GM19240 (cell line): ENCODE measurements at regions not wholly inside any gene's neighbourhood (a gene's known extent, or its start where the extent isn't known, plus 50 kb on each side); places are given as distances from the start of the nearest gene placed in this dataset.

Experiments
- DNase-seq: peaks from one replicate; pipeline ENCODE4 v3.0.0; 2011; ENCODE audit warnings: low spot score; ENCODE audit not compliant: insufficient read length

- DNase-seq, result no peak
Observed at GRCh38 chr9:108290839-108291585, 564.8 kb downstream of the ACTL7B start.

GRCh38 chr9:108286638-108287206 lies 569.1 kb downstream of the ACTL7B start:
- no peak for DNase-seq

DNA sequence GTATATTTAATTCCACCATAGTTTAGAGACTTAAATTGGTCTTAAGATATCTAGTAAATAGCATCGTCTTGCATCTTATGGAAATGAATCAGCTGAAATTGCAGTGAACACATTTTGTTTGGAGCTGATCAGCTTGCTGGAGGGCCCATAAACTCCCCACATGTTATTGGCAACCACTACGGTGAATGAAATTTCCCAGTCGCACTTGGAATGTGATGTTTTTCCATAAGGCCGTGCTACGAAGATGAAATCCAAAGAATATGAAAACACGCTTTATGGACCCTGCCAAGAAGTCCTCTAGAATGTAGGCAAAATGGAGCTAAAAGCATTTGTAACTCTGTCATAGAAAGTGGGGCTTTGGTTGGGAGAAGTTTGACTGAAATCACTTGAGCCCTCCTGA lies 572.1 kb downstream of the ACTL7B start:
- DNase-seq, result no peak

- DNase-seq, result no peak
Observed at GRCh38 chr9:108282872-108283271, 572.9 kb downstream of the ACTL7B start.

DNA sequence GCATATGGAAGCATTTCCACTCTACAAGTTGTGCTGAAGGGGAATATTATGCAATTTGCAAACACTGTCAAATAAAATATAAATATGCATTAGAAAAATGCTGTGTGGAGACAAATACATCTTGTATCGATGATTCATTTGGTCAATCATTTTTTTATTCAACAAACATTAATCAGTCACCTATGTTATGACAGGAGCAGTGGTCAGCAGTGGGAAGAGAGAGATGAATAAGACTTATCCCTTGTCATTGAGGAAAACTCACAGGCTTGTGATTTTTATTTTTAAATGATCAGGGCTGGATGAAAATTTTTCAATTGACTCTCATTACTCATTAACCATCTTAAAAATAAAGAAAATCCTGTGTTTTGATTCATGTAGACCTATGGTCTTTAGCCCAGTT lies 574.1 kb downstream of the ACTL7B start:
- no peak for DNase-seq

GRCh38 chr9:108278341-108278740 lies 577.4 kb downstream of the ACTL7B start:
- no peak for DNase-seq

- no peak for DNase-seq
Observed at GRCh38 chr9:108277216-108277615, 578.6 kb downstream of the ACTL7B start.

GRCh38 chr9:108275906-108276305 lies 579.9 kb downstream of the ACTL7B start:
- DNase-seq, result no peak

GRCh38 chr9:108274971-108275370 lies 580.8 kb downstream of the ACTL7B start:
- DNase-seq, result no peak

- no peak for DNase-seq
Observed at GRCh38 chr9:108273988-108274387, 581.8 kb downstream of the ACTL7B start.

- DNase-seq, result no peak
Observed at GRCh38 chr9:108272349-108272899, 583.4 kb downstream of the ACTL7B start.

DNA sequence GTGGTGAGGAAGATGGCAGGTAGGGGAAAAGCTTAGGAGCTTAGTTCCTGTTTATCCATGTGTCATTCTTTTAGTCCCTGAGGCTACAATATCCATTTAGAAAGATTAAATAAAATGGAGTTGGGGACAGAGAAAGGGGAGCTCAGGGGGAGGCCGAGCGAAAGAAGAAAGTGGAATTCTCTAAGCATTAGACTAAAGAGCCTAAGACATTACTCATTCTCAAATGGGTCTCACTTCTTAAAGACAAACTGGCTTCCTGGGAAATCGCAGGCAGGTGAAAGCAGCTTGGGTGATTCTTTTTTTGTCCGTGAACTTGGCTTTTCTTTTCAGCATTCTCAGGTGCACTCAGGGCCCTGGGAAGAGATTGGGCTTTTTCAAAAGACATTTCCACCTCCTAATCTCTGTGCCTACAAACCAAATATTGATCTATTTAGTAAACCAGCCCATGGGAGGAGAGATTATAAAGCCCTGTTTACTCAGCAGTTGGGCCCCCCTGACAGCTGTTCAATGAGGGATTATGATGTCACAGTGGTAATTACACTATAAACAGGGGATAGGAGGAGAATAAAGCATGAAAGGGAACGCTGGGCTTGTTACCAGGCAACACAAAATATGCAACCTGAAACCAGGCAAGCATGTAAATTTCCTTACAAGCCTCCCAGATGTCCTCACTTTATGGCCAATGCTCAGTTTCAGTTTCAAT lies 584.0 kb downstream of the ACTL7B start:
- DNase-seq, result no peak

DNA sequence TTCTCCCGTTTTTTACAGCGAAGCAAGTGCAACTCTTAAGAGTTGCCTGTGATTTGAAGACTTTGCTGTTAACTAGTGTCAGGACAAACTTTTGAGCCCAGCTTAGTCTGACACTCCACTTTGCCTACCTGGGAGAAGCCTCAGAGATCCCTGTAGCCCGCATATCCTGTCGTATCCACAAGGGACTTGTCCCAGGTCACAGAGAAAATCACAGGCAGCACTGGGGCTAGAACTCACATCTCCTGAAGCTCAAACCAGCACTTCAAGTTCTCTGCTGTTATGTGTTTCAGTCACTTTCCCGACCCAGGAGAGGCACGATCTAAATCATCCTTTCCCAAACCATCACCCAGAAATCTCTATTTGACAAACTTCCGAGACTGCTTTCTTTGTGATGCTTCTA lies 584.5 kb downstream of the ACTL7B start:
- no peak for DNase-seq

- DNase-seq, result no peak
Observed at GRCh38 chr9:108270561-108270960, 585.2 kb downstream of the ACTL7B start.

DNA sequence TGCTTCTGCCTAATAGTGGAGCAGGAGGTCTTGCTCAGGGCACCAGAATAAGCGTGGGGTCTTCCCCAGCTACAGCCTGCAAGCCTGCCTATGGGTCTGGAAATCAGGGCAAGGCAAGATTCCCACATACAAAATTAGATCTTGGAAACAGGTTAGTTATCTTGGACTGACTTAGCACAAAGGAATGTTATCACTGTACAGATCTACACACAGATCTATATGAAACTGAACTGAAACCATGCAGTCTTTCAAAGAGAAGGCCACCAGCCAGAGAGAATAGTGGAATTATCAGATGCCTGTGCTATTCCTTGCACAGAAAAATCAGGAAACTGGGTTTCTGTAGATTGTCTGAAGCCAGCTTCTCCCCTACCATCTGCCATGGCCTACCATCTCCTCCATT lies 585.7 kb downstream of the ACTL7B start:
- no peak for DNase-seq

GRCh38 chr9:108269371-108269770 lies 586.4 kb downstream of the ACTL7B start:
- DNase-seq, result no peak

- DNase-seq, result no peak
Observed at GRCh38 chr9:108265065-108265464, 590.7 kb downstream of the ACTL7B start.

- DNase-seq, result no peak
Observed at GRCh38 chr9:108264093-108264492, 591.7 kb downstream of the ACTL7B start.

DNA sequence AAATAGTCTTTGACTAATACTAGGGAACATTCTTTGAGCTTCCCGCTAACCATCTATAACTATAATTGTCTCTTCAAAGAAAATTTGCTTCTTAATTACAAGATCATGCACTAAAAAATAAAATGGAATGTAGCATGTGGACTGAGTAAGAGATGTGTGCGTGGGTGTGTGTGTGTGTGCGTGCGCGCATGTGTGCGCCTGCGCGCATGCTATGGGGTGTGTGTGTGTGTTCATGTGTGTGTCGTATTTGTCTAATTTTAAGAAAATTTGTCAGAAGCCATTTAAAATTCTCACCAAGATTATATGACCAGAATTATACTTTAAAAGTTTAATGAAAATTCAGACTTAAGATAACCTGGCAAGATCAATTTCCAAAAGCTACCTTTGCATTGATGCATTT lies 593.0 kb downstream of the ACTL7B start:
- no peak for DNase-seq

DNA sequence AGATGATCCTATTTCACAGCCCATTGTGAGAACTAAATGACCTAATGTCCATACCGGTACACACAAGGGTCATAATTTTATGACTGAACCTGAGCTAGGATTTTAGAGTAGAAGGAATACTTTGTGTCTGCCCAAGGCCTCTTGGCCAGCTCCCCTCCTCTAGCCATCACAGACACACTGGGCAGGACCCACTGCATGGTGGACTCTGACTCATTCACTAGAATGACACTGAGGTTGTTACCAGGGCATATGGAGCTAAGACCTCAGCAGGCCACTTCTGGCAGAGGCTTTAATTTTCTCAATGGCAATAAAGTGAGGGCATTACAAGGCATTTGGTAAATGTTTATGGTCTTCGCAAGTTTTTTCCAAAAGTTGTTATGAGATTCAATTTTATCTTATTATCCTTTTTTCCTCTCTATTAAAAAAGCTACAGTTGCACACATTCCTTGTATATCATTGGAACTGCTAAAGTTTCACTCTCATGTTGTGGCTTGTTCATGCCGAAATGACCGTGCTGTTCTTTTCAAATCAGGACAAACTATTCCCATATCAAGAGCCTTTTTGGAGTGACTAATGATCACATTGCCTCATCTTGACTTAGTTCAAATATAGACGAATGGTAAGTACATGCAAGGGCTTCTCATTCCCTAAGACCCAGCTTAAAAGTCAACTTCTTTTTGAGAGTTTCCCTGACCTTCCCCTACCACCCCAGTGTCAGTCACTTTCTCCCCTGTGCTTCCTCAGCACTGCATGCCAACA lies 595.7 kb downstream of the ACTL7B start:
- DNase-seq, result no peak

GRCh38 chr9:108258640-108259039 lies 597.1 kb downstream of the ACTL7B start:
- DNase-seq, result no peak

GRCh38 chr9:108257382-108257781 lies 598.4 kb downstream of the ACTL7B start:
- DNase-seq, result no peak
